GM18873 (cell line): ENCODE measurements at regions not wholly inside any gene's neighbourhood (a gene's known extent, or its start where the extent isn't known, plus 50 kb on each side); places are given as distances from the start of the nearest gene placed in this dataset.
A peak's percentile ranks its signal among the peaks of the same experiment; 100 is the strongest.
"Not testable (repeated sequence)": the region's sequence is repeated elsewhere in the genome, so short reads cannot be mapped to it uniquely, and the experiment has no call there.

Source experiments
- ATAC-seq: cut with Tn5 transposase; IDR thresholded peaks from one replicate; pipeline ENCODE4 v1.9.1; 2021; ENCODE audit warnings: mild to moderate bottlenecking, moderate library complexity, moderate number of reproducible peaks; ENCODE audit not compliant: unreplicated experiment, low FRiP score

DNA sequence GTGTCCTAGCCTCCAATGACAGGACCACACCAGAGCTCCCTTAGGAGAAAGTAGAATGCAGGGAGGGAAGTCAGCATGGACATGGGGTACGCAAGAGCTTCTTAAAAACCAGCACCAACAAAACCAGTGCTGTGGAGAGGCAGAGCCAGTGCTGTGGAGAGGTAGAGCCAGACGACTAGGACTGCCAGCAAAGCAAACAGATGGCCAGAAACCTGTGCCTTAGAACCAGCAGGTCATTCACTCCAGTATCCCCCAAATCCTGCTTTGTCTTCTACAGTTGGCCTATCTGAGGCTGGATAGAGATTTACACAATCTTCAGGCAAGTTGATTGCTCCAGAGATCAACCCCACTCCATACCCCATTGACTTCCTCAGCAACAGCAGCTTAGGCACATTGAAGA is 459.9 kb upstream of the CAMK1G start:
- no peak for ATAC-seq

DNA sequence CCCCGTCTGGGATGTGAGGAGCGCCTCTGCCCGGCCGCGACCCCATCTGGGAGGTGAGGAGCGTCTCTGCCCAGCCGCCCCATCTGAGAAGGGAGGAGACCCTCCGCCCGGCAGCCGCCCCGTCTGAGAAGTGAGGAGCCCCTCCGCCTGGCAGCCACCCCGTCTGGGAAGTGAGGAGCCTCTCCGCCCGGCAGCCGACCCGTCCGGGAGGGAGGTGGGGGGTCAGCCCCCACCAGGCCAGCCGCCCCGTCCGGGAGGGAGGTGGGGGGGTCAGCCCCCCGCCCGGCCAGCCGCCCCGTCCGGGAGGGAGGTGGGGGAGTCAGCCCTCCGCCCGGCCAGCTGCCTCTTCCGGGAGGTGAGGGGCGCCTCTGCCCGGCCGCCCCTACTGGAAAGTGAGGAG is 454.4 kb upstream of the CAMK1G start:
- ATAC-seq: not testable (repeated sequence)

DNA sequence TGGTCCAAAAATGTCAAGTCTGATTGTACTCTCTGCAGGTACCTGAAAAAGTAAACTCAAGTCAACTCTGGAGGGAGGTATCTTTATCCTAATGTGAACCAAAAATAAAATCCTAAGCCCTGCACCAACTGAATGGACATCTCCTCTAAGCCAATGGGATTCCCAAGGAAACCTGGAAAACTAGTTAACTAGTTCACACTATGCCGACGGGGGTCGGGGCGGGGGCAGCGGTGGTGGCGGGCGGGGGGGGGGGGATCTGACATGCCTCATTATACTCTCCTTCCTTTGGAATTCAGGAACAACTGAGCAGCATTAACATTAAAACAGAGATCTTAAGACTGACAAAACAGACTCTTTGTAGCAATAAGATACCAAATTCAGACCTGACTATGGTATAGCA is 452.6 kb upstream of the CAMK1G start:
- no peak for ATAC-seq

DNA sequence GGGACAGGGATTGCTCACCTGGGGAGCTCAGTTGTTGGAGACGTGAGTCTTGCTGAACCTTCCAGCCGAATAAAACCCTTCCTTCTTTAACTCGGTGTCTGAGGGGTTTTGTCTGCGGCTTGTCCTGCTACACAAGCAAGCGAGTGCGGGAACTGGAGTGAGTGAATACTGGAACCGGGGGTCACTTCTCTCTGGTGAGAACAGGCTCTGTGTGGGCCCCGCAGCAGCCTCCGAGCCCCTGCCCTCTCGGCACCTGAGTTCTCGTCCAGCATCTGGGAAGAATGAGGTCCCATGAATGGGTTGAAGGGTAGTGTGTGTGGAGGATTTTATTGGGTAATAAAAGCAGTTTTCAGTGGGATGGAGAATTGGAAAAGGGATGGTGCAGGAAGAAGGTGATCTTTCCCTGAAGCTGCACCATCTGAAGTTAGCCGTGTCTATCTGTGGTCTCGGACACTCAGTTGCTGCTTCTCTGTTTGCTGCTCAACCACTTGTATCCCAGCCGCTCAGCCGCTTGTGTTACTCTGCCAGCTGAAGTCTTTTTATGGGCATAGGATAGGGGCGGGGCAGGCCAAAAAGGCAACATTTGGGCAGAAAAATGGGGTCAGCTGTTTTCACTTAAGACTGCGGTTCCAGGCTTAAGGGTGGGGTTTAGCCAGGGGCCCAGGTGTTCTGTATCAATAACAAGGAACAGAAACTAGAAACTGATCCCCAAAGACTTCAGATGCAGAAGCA is 450.6 kb upstream of the CAMK1G start:
- no peak for ATAC-seq

DNA sequence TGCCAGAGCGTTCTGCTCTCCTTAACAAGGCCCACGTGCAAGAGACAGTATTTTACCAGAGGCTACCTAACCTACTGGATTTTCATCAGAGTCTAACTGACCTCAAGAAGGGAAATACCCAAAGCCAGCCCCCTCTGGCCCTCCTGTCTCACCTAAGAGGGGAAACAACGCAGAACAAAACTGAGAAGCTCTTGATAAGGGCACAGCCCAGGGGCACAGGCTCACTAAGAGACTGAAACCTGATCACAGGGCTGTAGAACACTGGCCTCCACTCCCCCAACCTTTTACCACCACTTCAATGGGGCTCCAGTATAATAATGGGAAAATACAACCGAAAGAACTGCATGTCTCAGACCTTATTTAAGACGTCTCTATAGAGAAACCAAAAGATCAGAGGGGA is 449.5 kb upstream of the CAMK1G start:
- peak; percentile 83 for ATAC-seq

DNA sequence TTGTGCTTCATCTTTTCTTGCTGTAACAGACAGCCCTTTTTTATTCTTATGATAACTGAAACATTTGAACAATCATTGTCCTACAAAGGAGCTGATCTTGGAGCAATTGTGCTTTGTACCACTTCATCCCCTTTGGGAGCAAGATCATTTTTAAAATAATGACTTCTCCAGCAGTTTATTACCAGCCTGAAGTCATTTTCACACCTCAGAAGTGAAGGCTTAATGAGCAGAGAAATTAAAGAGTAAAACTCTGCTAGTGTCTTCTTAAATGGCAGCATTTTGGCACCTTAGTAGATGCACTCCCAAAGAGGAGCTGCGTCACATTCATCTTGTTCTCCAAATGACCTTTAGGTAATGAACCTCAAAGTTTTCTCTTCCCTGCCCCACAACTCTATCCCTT is 439.6 kb upstream of the CAMK1G start:
- ATAC-seq: no peak

DNA sequence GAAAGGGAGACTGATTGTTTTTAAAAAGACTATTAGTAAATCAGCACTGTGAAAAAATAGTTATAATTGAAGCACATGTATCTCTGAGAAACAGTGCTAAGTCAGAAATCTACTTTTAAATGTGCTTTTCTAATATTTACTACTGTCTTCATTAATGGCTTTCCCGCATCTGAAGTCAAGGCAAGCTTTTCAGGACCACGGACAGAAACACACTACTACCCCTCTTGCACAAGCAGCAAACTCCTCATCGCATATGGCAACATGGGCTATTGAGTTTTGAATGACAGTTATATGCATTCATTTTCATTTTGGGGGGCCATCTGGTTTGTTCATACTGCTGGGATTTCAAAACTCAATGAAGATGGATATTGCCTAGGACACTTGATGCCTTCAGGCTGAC is 433.4 kb upstream of the CAMK1G start:
- no peak for ATAC-seq

DNA sequence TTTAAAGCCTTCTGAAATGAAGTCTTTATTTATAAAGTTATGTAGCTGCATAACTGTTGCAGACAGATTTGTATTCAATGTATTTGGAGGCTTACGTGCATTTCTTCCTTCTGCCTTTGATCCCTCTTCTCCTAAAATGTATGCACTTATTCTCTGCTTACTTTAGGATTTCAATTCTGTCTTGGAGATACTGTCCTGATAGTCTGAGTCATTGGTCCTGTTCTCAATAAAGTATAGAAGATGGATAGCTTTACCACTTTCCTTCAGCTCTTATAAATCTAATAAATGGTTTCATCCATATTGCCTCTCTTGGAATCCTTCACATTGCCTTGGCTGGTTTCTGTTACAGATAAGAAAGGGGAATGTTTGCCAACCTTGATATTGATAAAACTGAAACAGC is 430.1 kb upstream of the CAMK1G start:
- ATAC-seq: no peak

DNA sequence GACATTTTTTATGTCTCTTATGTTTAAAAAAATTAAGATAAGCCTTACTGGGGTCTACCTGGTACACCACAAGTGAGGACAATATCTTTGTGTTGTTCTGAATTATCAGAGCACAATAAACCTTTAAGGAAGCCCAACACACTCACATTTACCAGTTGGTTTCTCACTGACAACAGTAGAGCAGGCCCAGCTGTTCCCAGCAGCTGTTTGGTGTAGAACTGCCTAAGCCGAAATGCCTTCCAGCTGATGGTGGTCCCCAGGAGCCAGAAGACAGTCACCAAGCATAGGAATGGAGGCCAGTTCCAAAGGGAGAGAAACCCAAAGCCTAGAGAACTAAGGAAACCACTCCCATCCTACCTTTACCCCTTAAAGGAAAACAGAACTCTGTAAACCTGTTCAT is 428.6 kb upstream of the CAMK1G start:
- ATAC-seq: no peak

DNA sequence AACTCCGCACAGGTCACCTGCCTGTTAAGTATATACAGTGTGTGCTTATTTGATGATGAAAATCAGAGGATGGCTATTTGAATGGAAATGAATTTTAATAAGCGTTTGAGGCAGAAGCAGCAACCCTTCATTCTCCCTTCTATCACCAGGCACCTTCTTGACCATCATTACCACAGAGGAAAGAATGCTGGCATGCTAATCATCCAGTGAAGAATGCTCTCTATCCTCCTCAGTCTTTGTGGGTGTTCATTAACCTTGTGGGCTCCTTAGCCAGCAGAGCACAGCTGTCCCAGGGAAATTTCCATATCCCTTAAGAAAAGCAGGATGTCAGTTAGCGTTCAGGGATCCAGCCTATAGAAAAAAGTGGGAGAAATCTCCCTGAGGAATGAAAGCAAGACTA is 428.0 kb upstream of the CAMK1G start:
- ATAC-seq: no peak

DNA sequence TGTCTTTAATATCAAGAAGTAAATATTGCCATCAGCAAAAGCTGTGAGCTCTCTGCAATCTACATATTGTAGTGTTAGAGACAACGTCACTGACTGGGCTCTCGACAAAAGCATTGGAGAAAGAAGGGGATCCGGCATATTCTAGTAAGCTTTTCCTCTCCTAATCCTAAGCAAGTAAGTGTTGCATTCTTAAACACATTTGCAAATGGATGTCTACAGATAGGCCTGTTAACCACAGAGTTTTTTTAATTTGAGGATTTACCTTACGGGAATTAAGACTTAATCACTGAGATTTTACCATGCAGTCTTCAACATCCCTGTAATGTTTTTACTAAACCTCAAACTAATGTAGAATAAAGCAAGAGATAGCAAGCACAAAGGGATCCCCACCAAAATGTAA is 426.5 kb upstream of the CAMK1G start:
- ATAC-seq: no peak

DNA sequence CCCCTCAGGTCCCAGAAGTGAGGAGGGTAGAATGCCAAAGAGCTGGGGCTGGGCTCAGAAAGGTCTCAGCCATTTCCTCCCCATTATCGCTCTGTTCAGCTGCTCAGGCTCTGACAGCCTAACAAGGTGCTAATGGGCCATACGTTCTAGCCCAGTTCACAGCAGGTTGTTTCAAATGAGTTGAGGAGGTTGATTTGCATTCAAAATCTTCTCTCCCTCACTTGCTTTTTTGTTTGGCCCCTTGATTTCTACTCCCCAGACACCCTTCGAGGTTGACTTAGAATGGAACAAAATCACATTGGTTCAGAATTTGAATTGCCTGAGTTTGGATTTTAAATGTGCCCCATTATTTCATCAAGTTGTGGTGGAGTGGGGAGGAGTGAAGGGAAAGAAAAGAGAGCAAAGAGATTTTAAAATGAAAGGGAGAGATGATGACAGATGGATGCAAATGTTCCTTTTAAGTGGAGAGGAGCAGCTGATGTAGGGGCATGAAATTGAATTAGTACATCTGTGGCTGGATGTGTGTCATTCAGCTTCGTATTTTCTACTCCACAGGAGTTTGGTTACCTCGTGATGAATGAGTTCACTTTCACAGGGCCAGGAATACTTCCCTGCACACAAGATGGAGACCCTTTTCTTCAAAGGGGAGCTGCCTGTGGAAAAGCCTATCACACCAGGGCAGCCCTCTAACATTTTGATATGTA is 425.8 kb upstream of the CAMK1G start:
- ATAC-seq: no peak

DNA sequence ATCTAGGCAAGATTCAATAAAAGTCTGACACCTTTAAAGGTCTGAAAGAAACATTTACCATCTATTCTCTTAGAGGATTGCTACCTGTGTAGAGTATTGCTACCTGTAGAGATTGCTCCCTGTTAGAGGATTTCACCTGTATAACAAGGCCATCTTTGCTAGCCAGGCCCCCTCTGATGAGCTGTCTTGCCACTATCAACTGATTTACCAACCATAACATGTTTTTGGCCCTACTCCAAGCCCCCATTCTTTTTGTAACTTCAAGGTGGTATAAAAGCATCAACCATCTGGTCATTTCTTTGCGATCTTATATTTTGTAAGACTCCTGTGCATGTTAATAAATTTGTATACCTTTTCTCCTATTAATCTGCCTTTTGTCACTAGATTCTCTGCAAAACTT is 424.7 kb upstream of the CAMK1G start:
- ATAC-seq: no peak

DNA sequence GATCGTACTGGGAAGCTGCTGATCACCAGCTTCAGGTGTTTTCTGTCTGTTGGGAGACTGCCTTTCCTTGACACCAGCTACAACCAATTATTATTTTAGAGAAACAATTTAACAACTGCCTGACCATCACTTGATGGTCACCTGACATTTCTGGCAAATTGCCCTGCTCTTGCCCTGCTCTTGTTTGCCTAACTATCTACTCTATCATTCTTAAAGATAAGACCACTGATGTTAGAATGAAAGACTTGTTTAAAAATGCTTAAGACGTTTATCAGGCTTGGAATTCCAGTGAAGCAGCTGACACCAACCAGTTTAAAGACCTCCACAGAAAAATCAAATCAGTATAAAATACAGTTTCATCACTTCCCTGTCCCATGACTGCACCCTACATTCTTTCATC is 423.3 kb upstream of the CAMK1G start:
- ATAC-seq: no peak

DNA sequence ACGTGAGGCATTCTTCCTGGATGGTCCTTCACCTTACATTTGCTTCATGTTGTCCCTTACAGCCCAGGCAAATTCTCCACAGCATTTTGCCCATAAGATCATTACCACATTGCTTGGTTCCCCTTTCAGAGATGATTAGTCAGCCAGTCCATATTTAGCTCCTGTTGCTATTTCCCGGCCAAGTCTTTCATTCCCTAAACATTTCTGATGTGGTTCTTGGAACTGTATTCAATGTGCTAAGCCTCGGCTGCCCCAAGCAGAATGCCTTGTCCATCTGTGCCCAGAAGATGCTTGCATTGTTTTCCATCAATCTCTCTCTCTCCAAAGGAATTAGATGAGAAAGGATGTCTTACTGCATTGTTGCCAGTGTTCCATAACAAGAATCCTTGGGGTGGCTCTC is 420.9 kb upstream of the CAMK1G start:
- ATAC-seq: no peak

DNA sequence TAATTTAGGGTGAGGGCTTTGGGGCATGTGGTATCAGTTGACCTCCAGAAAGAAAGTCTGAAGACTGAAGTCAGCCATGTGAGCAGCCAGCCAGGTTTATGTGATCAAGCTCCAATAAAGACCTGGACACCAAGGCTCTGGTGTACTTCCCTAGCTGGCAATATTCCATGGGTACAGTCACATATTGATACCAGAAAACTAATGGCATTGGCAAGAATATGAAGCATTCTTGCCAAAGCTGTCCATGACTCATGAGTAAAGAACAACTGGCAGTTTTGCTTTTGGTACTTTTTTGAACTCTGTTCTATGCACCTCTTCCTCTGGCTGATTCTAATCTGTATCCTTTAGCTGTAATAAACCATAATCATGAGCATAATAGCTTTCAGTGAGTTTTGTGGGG is 415.3 kb upstream of the CAMK1G start:
- no peak for ATAC-seq

DNA sequence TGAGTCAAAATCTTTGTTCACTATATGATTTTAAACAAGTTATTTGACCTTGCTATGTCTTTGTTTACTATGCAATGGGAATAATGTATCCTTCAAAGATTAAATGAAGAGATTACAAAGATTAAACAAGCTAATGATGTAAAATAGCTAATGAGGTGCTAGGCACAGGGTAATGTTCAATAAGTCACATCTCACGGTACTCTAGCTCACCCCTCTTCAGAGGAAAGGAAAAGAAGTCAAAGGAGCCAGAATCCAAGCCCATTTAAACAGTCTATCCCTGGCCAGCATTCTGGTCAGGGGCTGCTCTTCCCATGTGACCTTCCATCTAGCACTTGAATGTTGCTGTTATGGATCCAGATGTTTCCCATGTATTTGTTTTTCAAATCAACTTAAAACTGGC is 412.4 kb upstream of the CAMK1G start:
- no peak for ATAC-seq

DNA sequence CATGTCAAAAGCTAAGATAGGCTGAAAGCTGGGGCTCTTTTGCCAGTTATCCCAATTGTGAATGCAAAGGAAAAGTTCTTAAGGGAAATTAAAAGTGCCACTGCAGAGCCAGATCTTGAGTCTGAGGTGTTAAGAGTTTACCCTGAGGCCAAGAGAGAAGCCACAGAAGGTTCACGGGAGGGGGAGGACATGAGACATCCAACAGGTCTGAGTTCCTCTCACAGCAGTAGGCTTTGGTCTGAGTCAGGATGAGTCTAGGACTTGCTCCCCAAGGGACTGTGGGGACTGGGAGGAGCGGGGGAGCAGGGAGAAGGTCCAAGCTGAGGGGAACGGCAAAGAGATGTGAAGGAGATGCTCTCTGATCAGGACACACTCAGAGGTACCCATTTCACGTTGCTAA is 411.2 kb upstream of the CAMK1G start:
- ATAC-seq: no peak

DNA sequence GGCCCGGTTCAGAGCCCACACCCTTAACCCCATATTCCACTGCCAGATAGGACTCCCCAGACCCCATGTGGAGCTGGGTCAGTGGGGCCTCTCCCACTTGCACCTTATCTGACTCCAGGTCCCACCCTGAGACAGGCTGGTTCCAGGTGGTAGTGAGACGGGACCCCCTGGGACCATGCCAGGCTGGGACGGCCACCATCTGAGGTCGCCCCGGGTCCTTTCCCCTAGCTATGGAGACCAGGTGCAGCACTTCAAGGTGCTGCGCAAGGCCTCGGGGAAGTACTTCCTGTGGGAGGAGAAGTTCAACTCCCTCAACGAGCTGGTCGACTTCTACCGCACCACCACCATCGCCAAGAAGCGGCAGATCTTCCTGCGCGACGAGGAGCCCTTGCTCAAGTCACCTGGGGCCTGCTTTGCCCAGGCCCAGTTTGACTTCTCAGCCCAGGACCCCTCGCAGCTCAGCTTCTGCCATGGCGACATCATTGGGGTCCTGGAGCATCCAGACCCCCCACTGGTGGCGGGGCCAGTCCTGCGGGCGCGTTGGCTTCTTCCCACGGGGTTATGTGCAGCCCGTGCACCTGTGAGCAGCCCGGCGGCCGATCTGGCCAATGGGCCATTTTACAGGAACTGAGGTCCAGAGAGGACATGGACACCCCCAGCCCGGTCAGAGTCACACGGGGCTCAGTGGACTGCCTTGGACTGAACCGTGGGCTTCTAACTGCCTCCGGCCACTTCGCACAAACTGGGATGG is 410.5 kb upstream of the CAMK1G start:
- ATAC-seq: not testable (repeated sequence)

DNA sequence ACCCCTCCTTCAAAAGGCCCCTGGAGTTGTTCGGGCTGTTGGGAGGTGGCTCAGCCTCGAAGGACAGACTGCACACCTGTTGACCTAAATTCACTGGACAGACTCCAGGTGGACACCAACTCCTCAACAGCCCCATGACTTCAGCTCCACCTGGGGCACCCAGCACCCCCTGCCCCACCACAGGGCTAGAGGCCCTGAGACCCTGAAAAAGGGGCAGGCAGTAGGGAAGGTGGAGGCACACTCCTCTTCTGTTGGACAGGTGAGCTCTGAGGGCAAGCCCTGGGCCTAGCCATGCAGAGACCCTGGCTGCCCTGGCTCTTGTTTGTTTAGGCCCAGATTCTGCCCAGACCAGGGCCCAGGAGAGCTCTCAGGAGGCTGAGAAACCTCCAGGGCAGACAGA is 409.7 kb upstream of the CAMK1G start:
- not testable (repeated sequence) for ATAC-seq

DNA sequence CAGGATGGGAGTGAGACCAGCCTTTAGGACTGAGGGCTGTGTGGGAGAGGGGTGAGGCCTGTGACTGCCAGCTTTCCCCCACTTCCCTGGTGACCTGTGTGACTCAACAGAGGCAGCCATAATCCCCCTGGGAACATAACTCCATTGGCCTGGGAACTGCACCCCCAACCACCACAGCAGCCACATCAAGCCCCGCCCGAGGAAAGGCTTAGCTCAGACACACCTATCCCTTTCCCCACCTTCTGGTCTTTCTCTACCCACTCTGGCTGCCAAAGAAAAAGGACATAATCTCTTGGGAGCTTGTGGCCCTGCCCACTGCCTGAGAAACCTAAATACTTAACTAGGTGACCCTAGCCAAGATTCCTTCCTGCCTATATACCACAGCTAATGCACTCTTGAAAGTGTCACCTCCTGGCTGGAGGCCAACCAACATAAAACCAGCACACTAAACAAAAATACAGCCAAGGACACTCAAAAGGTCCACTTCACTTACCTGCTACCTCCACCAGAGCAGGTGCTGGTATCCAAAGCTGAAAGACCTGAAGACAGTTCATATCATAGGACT is 406.6 kb upstream of the CAMK1G start:
- ATAC-seq: no peak
